HCT116 (cell line): ENCODE measurements at regions not wholly inside any gene's neighbourhood (a gene's known extent, or its start where the extent isn't known, plus 50 kb on each side); places are given as distances from the start of the nearest gene placed in this dataset.

Source experiments
- CBX3 ChIP-seq: IDR thresholded peaks from 2 replicates; pipeline ENCODE4 v1.6.1; 2012; ENCODE audit warnings: low read depth
- POLR2A ChIP-seq: IDR thresholded peaks from 2 replicates; pipeline ENCODE4 v1.7.0; 2011; ENCODE audit warnings: borderline replicate concordance; ENCODE audit not compliant: insufficient read depth, insufficient read length; ENCODE audit errors: extremely low read depth
- RAD21 ChIP-seq: IDR thresholded peaks from 2 replicates; pipeline ENCODE4 v1.6.1; 2012; ENCODE audit warnings: low read depth, mild to moderate bottlenecking
- SIN3A ChIP-seq: IDR thresholded peaks from 2 replicates; pipeline ENCODE4 v1.6.1; 2012; ENCODE audit warnings: low read depth

DNA sequence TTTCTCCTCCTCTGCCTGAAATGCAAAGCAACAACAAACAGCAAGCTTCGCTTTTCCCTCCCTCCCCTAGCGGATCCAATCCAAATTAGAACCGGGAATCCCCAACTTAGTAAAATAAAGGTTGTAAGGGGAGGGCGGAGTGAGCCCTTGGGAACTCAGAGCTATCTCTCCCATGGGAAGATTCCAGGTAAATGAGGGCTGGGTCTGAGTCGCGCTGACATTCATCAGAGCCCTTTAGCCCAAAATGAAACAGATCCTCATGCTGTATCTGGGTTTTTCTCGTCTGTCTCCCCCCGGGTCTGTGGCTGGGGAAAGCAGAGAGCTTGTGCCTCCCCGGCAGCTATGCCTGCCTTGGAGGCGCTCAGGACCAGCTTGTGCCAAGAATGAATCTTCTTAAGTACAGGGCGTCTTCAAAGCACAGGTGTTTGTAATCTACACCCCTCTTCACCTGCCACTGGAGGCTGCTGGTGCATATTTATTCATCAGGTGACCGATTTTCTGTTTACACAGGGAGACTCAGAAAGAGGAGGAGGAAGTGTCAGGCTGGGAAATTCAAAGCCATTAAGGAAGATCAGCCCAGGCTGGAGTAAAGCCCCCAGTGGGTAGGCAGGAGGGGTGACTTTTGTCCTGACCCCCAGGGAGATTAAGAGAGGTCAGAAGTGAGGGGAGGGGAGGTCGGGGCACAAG, 55.0 kb upstream of the GSE1 start:
- TF ChIP-seq SIN3A (no peak), POLR2A (no peak), RAD21 (no peak), CBX3 (no peak)
